Endothelial cell of umbilical vein (primary cell): ENCODE measurements at regions not wholly inside any gene's neighbourhood (a gene's known extent, or its start where the extent isn't known, plus 50 kb on each side); places are given as distances from the start of the nearest gene placed in this dataset.

Experiments
- CTCF ChIP-seq, 2 donors: IDR thresholded peaks; 1 replicate in 1 of 2; 2 replicates in 1 of 2; pipeline ENCODE4 v1.5.1; 2011; ENCODE audit warnings: low read length in 2 of 2, mild to moderate bottlenecking in 2 of 2, moderate library complexity in 2 of 2, control low read depth in 1 of 2, inconsistent platforms in 1 of 2, low read depth in 1 of 2; ENCODE audit not compliant: insufficient read depth in 1 of 2; ENCODE audit errors: extremely low read depth in 1 of 2
- GATA2 ChIP-seq: IDR thresholded peaks from 2 replicates; pipeline ENCODE4 v1.7.0; 2011; ENCODE audit warnings: low read depth, mild to moderate bottlenecking, moderate library complexity, mixed read lengths, low read length; ENCODE audit not compliant: insufficient read length, insufficient read depth
- MAX ChIP-seq: IDR thresholded peaks from 2 replicates; pipeline ENCODE4 v1.6.1; 2011; ENCODE audit not compliant: insufficient read depth, insufficient read length
- POLR2A ChIP-seq: IDR thresholded peaks from 2 replicates; pipeline ENCODE4 v1.6.1; 2012; ENCODE audit warnings: low read depth, mild to moderate bottlenecking, control low read depth, low read length
- POLR2AphosphoS5 ChIP-seq: IDR thresholded peaks from 2 replicates; pipeline ENCODE4 v1.6.1; 2012; ENCODE audit warnings: low read depth, mild to moderate bottlenecking, control low read depth, low read length, moderate library complexity; ENCODE audit not compliant: insufficient read depth

- no peak for TF ChIP-seq GATA2
- no peak for TF ChIP-seq CTCF (IDR thresholded peaks at IDR 0.05; ENCODE audit: extremely low read depth in 1 of 2, insufficient read depth in 1 of 2, low read depth in 1 of 2, low read length in 2 of 2)
- no peak for TF ChIP-seq POLR2AphosphoS5
- TF ChIP-seq MAX = no peak
- TF ChIP-seq POLR2A = no peak
These were observed 173.7 kb upstream of the FGGY start for GRCh38 chr1:59123081-59123681.
